SK-N-SH (cell line): ENCODE measurements at regions not wholly inside any gene's neighbourhood (a gene's known extent, or its start where the extent isn't known, plus 50 kb on each side); places are given as distances from the start of the nearest gene placed in this dataset.

Experiments used
- CTCF ChIA-PET: fragments of 300-600, 350-600 bp; formaldehyde crosslinking; extraction: SDS; loops from one replicate; lab custom pipeline; 2021; lab: Yijun Ruan, JAX
- POLR2A ChIA-PET: fragments of 350-600 bp; sonication (Branson Sonifier 250); formaldehyde crosslinking; extraction: SDS; loops from one replicate; lab custom pipeline; 2020; ENCODE audit warnings: antibody characterized with exemption, inconsistent platforms; lab: Yijun Ruan, JAX
- DNase-seq: peaks from one replicate; pipeline ENCODE4 v3.0.0; 2012
- H2AFZ ChIP-seq: fragments of 200-600 bp; sonication (generic); 2 replicates; pipeline ENCODE4 v1.8.1; 2016; ENCODE audit warnings: antibody characterized with exemption, mild to moderate bottlenecking, low read depth
- H3F3A ChIP-seq: fragments of 200-600 bp; sonication (generic); replicated peaks from 2 replicates; pipeline ENCODE3; 2016; ENCODE audit warnings: antibody characterized with exemption, mild to moderate bottlenecking; ENCODE audit not compliant: insufficient read depth
- H3K27ac ChIP-seq, 2 experiments: fragments of 200-500 bp in 1 of 2; fragments of 200-600 bp in 1 of 2; sonication (Bioruptor generic) in 1 of 2; sonication (generic), shearing (Covaris generic) in 1 of 2; 2 replicates each; pipeline versions ENCODE4 v1.5.1 to v1.6.1; 2014 to 2016; ENCODE audit warnings: low read depth in 2 of 2, inconsistent platforms in 1 of 2, low read length in 1 of 2, mild to moderate bottlenecking in 1 of 2, mixed read lengths in 1 of 2
- H3K27me3 ChIP-seq: fragments of 200-600 bp; sonication (generic), shearing (Covaris generic); 2 replicates; pipeline ENCODE4 v1.6.1; 2016; ENCODE audit warnings: mixed run types; ENCODE audit not compliant: insufficient read depth
- H3K36me3 ChIP-seq, 2 experiments: fragments of 200-500 bp in 1 of 2; fragments of 200-600 bp in 1 of 2; sonication (Bioruptor generic) in 1 of 2; sonication (generic) in 1 of 2; replicated peaks in 1 of 2; 2 replicates each; pipeline versions ENCODE3 to v1.5.1; 2014 to 2016; ENCODE audit warnings: low read length in 1 of 2, mild to moderate bottlenecking in 1 of 2; ENCODE audit not compliant: insufficient read depth in 2 of 2, control insufficient read depth in 1 of 2
- H3K4me1 ChIP-seq, 2 experiments: fragments of 200-500 bp in 1 of 2; fragments of 200-600 bp in 1 of 2; sonication (Bioruptor generic) in 1 of 2; sonication (generic), shearing (Covaris generic) in 1 of 2; 2 replicates each; pipeline versions ENCODE4 v1.5.1 to v1.6.1; 2014 to 2016; ENCODE audit warnings: low read depth in 1 of 2, low read length in 1 of 2, mixed run types in 1 of 2; ENCODE audit not compliant: insufficient read depth in 2 of 2, control insufficient read depth in 1 of 2
- H3K4me2 ChIP-seq: fragments of 200-600 bp; sonication (generic), shearing (Covaris generic); 2 replicates; pipeline ENCODE4 v1.6.1; 2017; ENCODE audit warnings: mixed run types
- H3K4me3 ChIP-seq, 2 experiments: fragments of 200-500 bp in 1 of 2; fragments of 200-600 bp in 1 of 2; sonication (Bioruptor generic) in 1 of 2; sonication (generic), shearing (Covaris generic) in 1 of 2; 2 replicates each; pipeline versions ENCODE4 v1.5.1 to v1.8.1; 2014 to 2016; ENCODE audit warnings: low read depth in 2 of 2, inconsistent platforms in 1 of 2, low read length in 1 of 2, mild to moderate bottlenecking in 1 of 2, mixed read lengths in 1 of 2, moderate library complexity in 1 of 2
- H3K79me2 ChIP-seq: fragments of 200-600 bp; sonication (generic); 2 replicates; pipeline ENCODE4 v1.8.1; 2017; ENCODE audit warnings: mild to moderate bottlenecking; ENCODE audit not compliant: insufficient read depth
- H3K9ac ChIP-seq: fragments of 200-600 bp; sonication (generic); 2 replicates; pipeline ENCODE4 v1.6.1; 2017; ENCODE audit warnings: mixed run types
- H3K9me2 ChIP-seq: fragments of 200-600 bp; sonication (generic); 2 replicates; pipeline ENCODE4 v1.6.1; 2017; ENCODE audit warnings: mixed run types
- H3K9me3 ChIP-seq: fragments of 200-600 bp; sonication (generic); 2 replicates; pipeline ENCODE4 v1.6.1; 2017; ENCODE audit warnings: mixed run types, mild to moderate bottlenecking, moderate library complexity
- H4K20me1 ChIP-seq: fragments of 200-600 bp; sonication (generic); 2 replicates; pipeline ENCODE4 v1.6.1; 2017; ENCODE audit warnings: mild to moderate bottlenecking, mixed run types; ENCODE audit not compliant: insufficient read depth
- CHD2 ChIP-seq: fragments of 150-350 bp; IDR thresholded peaks from 2 replicates; pipeline ENCODE4 v1.6.1; 2018; ENCODE audit warnings: low read length; ENCODE audit not compliant: partially characterized antibody
- EP300 ChIP-seq, 2 experiments: IDR thresholded peaks; 2 replicates each; pipeline versions ENCODE4 v1.4.0 to v1.6.1; 2012; ENCODE audit warnings: borderline replicate concordance in 1 of 2, low read depth in 1 of 2, low read length in 1 of 2
- EZH2phosphoT487 ChIP-seq: fragments of 200-600 bp; sonication (generic); IDR thresholded peaks from 2 replicates; pipeline ENCODE4 v1.6.1; 2017; ENCODE audit warnings: low read depth, mixed run types, mild to moderate bottlenecking, antibody characterized with exemption, moderate library complexity, borderline replicate concordance
- FOSL2 ChIP-seq: IDR thresholded peaks from 2 replicates; pipeline ENCODE4 v1.4.0; 2012; ENCODE audit warnings: low read depth, mild to moderate bottlenecking, moderate library complexity, borderline replicate concordance
- FOXM1 ChIP-seq: IDR thresholded peaks from 2 replicates; pipeline ENCODE4 v1.4.0; 2012; ENCODE audit warnings: low read depth, mild to moderate bottlenecking
- GABPA ChIP-seq: IDR thresholded peaks from 2 replicates; pipeline ENCODE4 v1.4.0; 2012; ENCODE audit warnings: low read depth, mild to moderate bottlenecking
- GATA2 ChIP-seq: sonication (generic); formaldehyde crosslinking; IDR thresholded peaks from 2 replicates; pipeline ENCODE4 v1.5.0; 2020; ENCODE audit warnings: mild to moderate bottlenecking, missing genetic modification reagents
- MXI1 ChIP-seq: IDR thresholded peaks from 2 replicates; pipeline ENCODE4 v1.6.1; 2012; ENCODE audit warnings: mild to moderate bottlenecking, low read depth, low read length, improper control_type of control experiment
- NFIC ChIP-seq: IDR thresholded peaks from 2 replicates; pipeline ENCODE4 v1.4.0; 2012; ENCODE audit warnings: borderline replicate concordance
- RCOR1 ChIP-seq: fragments of 150-350 bp; IDR thresholded peaks from 2 replicates; pipeline ENCODE4 v1.6.1; 2017; ENCODE audit warnings: antibody characterized with exemption, low read length
- RFX5 ChIP-seq: IDR thresholded peaks from 2 replicates; pipeline ENCODE4 v1.6.1; 2012; ENCODE audit warnings: mild to moderate bottlenecking, improper control_type of control experiment, low read length
- RXRA ChIP-seq: IDR thresholded peaks from 2 replicates; pipeline ENCODE4 v1.4.0; 2012; ENCODE audit warnings: low read depth, mild to moderate bottlenecking, borderline replicate concordance
- SMC3 ChIP-seq: IDR thresholded peaks from 2 replicates; pipeline ENCODE4 v1.6.1; 2012; ENCODE audit warnings: low read depth, low read length, improper control_type of control experiment
- TCF12 ChIP-seq: IDR thresholded peaks from 2 replicates; pipeline ENCODE4 v1.4.0; 2012
- WGBS: methylation state at CpG from one replicate; pipeline ENCODE4 v1.1.6; 2017; ENCODE audit warnings: low lambda C conversion rate; 5-methylcytosine and 5-hydroxymethylcytosine counted together
- TF ChIP-seq, protein P1 (sequence below): fragments of 200-600 bp; sonication (generic); IDR thresholded peaks from 2 replicates; pipeline ENCODE4 v1.6.1; 2017; ENCODE audit warnings: antibody characterized with exemption, mild to moderate bottlenecking, moderate library complexity
- TF ChIP-seq, protein P2 (sequence below): IDR thresholded peaks from 2 replicates; pipeline ENCODE4 v1.4.0; 2012; ENCODE audit warnings: low read depth, borderline replicate concordance
- TF ChIP-seq, protein P3 (sequence below): fragments of 150-350 bp; IDR thresholded peaks from 2 replicates; pipeline ENCODE4 v1.6.1; 2017; ENCODE audit warnings: antibody characterized with exemption, low read length, low read depth, borderline replicate concordance
- TF ChIP-seq, protein P4 (sequence below): IDR thresholded peaks from 2 replicates; pipeline ENCODE4 v1.4.0; 2012; ENCODE audit warnings: low read depth, borderline replicate concordance

DNA sequence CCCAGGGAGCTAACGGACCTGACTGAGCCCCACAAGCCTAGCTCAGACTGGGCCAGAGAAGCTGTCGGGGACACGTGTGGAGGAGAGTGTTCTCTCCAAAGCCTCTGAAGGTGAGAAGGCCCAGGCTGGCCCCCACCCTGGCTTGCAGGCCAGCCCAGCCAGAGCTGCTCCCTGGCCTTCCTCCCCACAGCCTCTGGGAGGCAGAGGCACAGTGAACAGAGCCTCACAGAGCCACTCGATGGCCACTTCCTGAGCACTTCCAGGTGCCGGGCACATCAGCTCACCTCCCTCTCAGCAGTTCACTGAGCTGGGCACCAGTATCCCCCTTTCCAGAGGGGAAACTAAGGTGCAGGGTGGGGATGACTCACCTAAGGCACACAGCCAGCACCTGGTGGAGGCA lies 109.4 kb upstream of the LINGO1 start:
- peaks cover 0 to 14% of the 10 kb centered on the region in 2 experiments; a peak in 2 of 4 replicates for H3K4me1 ChIP-seq
- H3K9me2 ChIP-seq: no peaks in the 10 kb centered on the region
- H4K20me1 ChIP-seq: no peaks in the 10 kb centered on the region
- no peak overlapping the region for H2AFZ ChIP-seq
- WGBS: 60% methylated on average over 1 of the region's 5 CpGs
- CTCF ChIA-PET: interaction anchor here (1.2 to 2.6 kb wide), 5 partner anchors 12 to 128 kb away, joined by 3 to 10 read pairs (median 5); no protein-coding TSS in a partner anchor
- H3F3A ChIP-seq: no peaks in the 10 kb centered on the region
- H3K9ac ChIP-seq: no peak overlapping the region
- H3K4me3 ChIP-seq: no peak overlapping the region
- H3K36me3 ChIP-seq: no peaks in the 10 kb centered on the region
- DNase-seq: no peak
- H3K27ac ChIP-seq: no peak overlapping the region
- H3K9me3 ChIP-seq: no peaks in the 10 kb centered on the region
- no peaks in the 10 kb centered on the region for H3K79me2 ChIP-seq
- POLR2A ChIA-PET: interaction anchor here (0.7 kb wide), 1 partner anchor 14 kb away, joined by 3 read pairs; no protein-coding TSS in a partner anchor
- H3K27me3 ChIP-seq: peaks cover 19% of the 10 kb centered on the region
- no peak overlapping the region for H3K4me2 ChIP-seq
- TF ChIP-seq FOSL2: no peak
- TF ChIP-seq, protein P1, sequence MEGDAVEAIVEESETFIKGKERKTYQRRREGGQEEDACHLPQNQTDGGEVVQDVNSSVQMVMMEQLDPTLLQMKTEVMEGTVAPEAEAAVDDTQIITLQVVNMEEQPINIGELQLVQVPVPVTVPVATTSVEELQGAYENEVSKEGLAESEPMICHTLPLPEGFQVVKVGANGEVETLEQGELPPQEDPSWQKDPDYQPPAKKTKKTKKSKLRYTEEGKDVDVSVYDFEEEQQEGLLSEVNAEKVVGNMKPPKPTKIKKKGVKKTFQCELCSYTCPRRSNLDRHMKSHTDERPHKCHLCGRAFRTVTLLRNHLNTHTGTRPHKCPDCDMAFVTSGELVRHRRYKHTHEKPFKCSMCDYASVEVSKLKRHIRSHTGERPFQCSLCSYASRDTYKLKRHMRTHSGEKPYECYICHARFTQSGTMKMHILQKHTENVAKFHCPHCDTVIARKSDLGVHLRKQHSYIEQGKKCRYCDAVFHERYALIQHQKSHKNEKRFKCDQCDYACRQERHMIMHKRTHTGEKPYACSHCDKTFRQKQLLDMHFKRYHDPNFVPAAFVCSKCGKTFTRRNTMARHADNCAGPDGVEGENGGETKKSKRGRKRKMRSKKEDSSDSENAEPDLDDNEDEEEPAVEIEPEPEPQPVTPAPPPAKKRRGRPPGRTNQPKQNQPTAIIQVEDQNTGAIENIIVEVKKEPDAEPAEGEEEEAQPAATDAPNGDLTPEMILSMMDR: no peak
- TF ChIP-seq GATA2 (CRISPR knock-in tag): no peak
- TF ChIP-seq SMC3: no peak
- TF ChIP-seq, protein P2, sequence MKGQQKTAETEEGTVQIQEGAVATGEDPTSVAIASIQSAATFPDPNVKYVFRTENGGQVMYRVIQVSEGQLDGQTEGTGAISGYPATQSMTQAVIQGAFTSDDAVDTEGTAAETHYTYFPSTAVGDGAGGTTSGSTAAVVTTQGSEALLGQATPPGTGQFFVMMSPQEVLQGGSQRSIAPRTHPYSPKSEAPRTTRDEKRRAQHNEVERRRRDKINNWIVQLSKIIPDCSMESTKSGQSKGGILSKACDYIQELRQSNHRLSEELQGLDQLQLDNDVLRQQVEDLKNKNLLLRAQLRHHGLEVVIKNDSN: no peak
- no peak for TF ChIP-seq NFIC
- TF ChIP-seq RXRA: no peak
- TF ChIP-seq EZH2phosphoT487: no peak
- TF ChIP-seq, all 33 proteins: peak for 0

DNA sequence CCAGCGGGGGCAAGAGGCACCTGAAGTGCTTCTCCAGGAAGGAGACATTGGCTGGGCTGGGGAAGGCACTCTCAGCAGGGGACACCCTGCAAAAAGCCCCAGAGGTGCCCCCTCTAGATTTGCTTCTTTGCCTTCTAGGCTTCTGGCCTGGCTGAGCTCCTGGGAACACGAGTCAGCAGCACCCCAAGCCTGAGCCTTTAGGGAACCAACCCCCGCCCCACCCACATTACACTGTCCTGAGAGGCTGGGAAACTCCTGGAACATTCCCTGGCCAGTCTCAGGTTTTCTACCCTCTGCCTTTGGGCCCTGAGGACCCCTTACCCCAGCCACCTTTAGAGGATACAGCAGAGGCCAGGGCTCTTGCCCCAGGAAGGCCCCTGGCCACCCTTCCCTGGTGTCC lies 108.4 kb upstream of the LINGO1 start:
- H3K9ac ChIP-seq: no peak overlapping the region
- no peaks in the 10 kb centered on the region for H3K79me2 ChIP-seq
- peaks cover 22% of the 10 kb centered on the region for H3K27me3 ChIP-seq
- DNase-seq: no peak
- H4K20me1 ChIP-seq: no peaks in the 10 kb centered on the region
- no peaks in the 10 kb centered on the region for H3K9me3 ChIP-seq
- H3F3A ChIP-seq: no peaks in the 10 kb centered on the region
- H3K4me1 ChIP-seq: peaks cover 0 to 5% of the 10 kb centered on the region in 2 experiments; a peak in 2 of 4 replicates
- 24% methylated on average over 3 of the region's 3 CpGs for WGBS
- no peak overlapping the region for H2AFZ ChIP-seq
- ChIA-PET POLR2A (no interaction called here), CTCF (interaction anchor here (0.9 to 2.9 kb wide), 4 partner anchors 80 to 134 kb away, joined by 3 to 16 read pairs (median 7); no protein-coding TSS in a partner anchor)
- no peak overlapping the region for H3K4me3 ChIP-seq
- no peaks in the 10 kb centered on the region for H3K36me3 ChIP-seq
- H3K4me2 ChIP-seq: no peak overlapping the region
- TF ChIP-seq RXRA (no peak), FOXM1 (no peak), TCF12 (no peak), MXI1 (no peak), CHD2 (no peak), EP300 (IDR thresholded peaks at IDR 0.05; ENCODE audit: borderline replicate concordance in 1 of 2, low read depth in 1 of 2, low read length in 1 of 2) (no peak), GATA2 (CRISPR knock-in tag) (no peak), SMC3 (no peak), RCOR1 (no peak), RFX5 (no peak), GABPA (no peak)
- TF ChIP-seq, protein P3, sequence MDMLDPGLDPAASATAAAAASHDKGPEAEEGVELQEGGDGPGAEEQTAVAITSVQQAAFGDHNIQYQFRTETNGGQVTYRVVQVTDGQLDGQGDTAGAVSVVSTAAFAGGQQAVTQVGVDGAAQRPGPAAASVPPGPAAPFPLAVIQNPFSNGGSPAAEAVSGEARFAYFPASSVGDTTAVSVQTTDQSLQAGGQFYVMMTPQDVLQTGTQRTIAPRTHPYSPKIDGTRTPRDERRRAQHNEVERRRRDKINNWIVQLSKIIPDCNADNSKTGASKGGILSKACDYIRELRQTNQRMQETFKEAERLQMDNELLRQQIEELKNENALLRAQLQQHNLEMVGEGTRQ: no peak
- TF ChIP-seq, protein P4, sequence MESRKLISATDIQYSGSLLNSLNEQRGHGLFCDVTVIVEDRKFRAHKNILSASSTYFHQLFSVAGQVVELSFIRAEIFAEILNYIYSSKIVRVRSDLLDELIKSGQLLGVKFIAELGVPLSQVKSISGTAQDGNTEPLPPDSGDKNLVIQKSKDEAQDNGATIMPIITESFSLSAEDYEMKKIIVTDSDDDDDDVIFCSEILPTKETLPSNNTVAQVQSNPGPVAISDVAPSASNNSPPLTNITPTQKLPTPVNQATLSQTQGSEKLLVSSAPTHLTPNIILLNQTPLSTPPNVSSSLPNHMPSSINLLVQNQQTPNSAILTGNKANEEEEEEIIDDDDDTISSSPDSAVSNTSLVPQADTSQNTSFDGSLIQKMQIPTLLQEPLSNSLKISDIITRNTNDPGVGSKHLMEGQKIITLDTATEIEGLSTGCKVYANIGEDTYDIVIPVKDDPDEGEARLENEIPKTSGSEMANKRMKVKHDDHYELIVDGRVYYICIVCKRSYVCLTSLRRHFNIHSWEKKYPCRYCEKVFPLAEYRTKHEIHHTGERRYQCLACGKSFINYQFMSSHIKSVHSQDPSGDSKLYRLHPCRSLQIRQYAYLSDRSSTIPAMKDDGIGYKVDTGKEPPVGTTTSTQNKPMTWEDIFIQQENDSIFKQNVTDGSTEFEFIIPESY: no peak
- H3K27ac ChIP-seq: no peak overlapping the region
- H3K9me2 ChIP-seq: no peaks in the 10 kb centered on the region
